ENCODE measurements at regions not wholly inside any gene's neighbourhood (a gene's known extent, or its start where the extent isn't known, plus 50 kb on each side); places are given as distances from the start of the nearest gene placed in this dataset.

- TF ChIP-seq CTCF (conservative IDR thresholded peaks at IDR 0.05 in 1 of 2, IDR thresholded peaks at IDR 0.05 in 1 of 2; ENCODE audit: extremely low read depth in 1 of 2, insufficient read depth in 1 of 2, low read depth in 1 of 2, low read length in 2 of 2) (no peak), EZH2 (IDR thresholded peaks at IDR 0.05; ENCODE audit: borderline replicate concordance, low read length) (no peak)
Observed at GRCh38 chr2:41725901-41726300, 321.9 kb upstream of the PKDCC start.

Data from mammary epithelial cell (primary cell).